Astrocyte (in vitro differentiated cells and primary cell): ENCODE measurements at regions not wholly inside any gene's neighbourhood (a gene's known extent, or its start where the extent isn't known, plus 50 kb on each side); places are given as distances from the start of the nearest gene placed in this dataset.

Source experiments
- CTCF ChIP-seq: IDR thresholded peaks from 2 replicates; pipeline ENCODE4 v1.5.1; 2011; ENCODE audit warnings: low read depth, mild to moderate bottlenecking, inconsistent platforms, low read length, moderate library complexity; ENCODE audit not compliant: insufficient read depth
- EZH2 ChIP-seq: IDR thresholded peaks from 2 replicates; pipeline ENCODE4 v1.6.1; 2012; ENCODE audit warnings: mild to moderate bottlenecking, low read length, inconsistent platforms; ENCODE audit not compliant: insufficient read depth

GRCh38 chr5:24245821-24246220 lies 399.0 kb downstream of the CDH10 start:
- TF ChIP-seq EZH2 (no peak), CTCF (no peak)
